ENCODE measurements at regions not wholly inside any gene's neighbourhood (a gene's known extent, or its start where the extent isn't known, plus 50 kb on each side); places are given as distances from the start of the nearest gene placed in this dataset.
"Not testable (repeated sequence)": the region's sequence is repeated elsewhere in the genome, so short reads cannot be mapped to it uniquely, and the experiment has no call there.

DNA sequence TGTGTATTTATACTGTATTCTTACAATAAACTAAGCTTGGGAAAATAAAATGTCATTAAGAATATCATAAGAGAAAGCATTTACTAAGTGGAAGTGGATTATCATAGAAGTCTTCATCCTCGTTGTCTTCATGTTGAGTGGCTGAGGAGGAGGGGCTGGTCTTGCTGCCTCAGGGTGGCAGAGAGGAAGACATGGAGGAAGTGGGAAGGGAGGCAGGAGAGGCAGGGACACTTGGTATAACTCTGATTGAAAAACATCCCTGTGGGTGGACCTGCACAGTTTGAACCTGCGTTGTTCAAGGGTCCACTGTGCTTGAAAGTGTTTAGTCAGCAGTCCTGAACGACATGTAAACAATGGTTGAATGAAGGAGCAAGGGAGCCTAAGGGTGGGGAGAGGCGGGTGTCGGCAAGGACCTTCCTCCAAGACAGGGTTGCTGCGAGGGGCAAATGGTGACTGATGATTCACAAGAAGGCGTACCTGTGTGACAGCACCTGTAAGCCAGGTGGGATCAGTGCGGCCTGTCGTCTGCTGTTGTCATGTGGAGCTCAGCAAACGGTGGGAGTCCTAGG lies 103.8 kb upstream of the KLF13 start:
- Histone ChIP-seq H3K4me3 (no peak overlapping the region), H3K27ac (no peak overlapping the region), H3K27me3 (no peaks in the 10 kb centered on the region), H3K36me3 (no peaks in the 10 kb centered on the region), H3K9me3 (no peaks in the 10 kb centered on the region), H3K4me1 (no peaks in the 10 kb centered on the region)
- no peak for DNase-seq
- intact Hi-C loops (cut with DNase I) = no loop called here
- 52% methylated on average over 8 of the region's 10 CpGs for WGBS (ENCODE audit: insufficient coverage, low coverage, low lambda C conversion rate, missing lambda C conversion rate)
- ATAC-seq = peak; percentile 14 to 40 (median 34)
- TF ChIP-seq POLR2A (IDR thresholded peaks at IDR 0.05) (no peak), CTCF (IDR thresholded peaks at IDR 0.05) (no peak)

GRCh38 chr15:31223478-31224350 lies 102.9 kb upstream of the KLF13 start:
- H3K9me3 ChIP-seq = no peaks in the 10 kb centered on the region
- no peaks in the 10 kb centered on the region for H3K4me1 ChIP-seq
- no peaks in the 10 kb centered on the region for H3K27me3 ChIP-seq
- H3K4me3 ChIP-seq = no peak overlapping the region
- ATAC-seq (peak in 3 of 4 donors; percentile 25 to 28 (median 28)), DNase-seq (no peak)
- intact Hi-C loops (cut with DNase I) = no loop called here
- no peaks in the 10 kb centered on the region for H3K36me3 ChIP-seq
- TF ChIP-seq POLR2A (IDR thresholded peaks at IDR 0.05) (no peak), CTCF (IDR thresholded peaks at IDR 0.05) (no peak)
- WGBS (ENCODE audit: insufficient coverage, low coverage, low lambda C conversion rate, missing lambda C conversion rate) = 68% methylated on average over 15 of the region's 42 CpGs
- H3K27ac ChIP-seq = no peak overlapping the region

GRCh38 chr15:31224661-31225060 lies 102.0 kb upstream of the KLF13 start:
- intact Hi-C loops (cut with DNase I); H3K4me1 ChIP-seq: not testable (repeated sequence)

GRCh38 chr15:31225356-31225955 lies 101.2 kb upstream of the KLF13 start:
- Histone ChIP-seq H3K27ac (no peak overlapping the region), H3K27me3 (no peaks in the 10 kb centered on the region), H3K9me3 (no peaks in the 10 kb centered on the region), H3K4me1 (no peaks in the 10 kb centered on the region), H3K4me3 (no peak overlapping the region), H3K36me3 (no peaks in the 10 kb centered on the region)
- intact Hi-C loops (cut with DNase I) = no loop called here
- ATAC-seq = no peak
- no peak for TF ChIP-seq POLR2A (IDR thresholded peaks at IDR 0.05)
- no peak for TF ChIP-seq CTCF (IDR thresholded peaks at IDR 0.05)
- WGBS (ENCODE audit: insufficient coverage, low coverage, low lambda C conversion rate, missing lambda C conversion rate) = 53% methylated on average over 3 of the region's 18 CpGs
- no peak for DNase-seq

More at GRCh38 chr15:31224661-31225060, 102.0 kb upstream of the KLF13 start:
- H3K9me3 ChIP-seq, DNase-seq, H3K27ac ChIP-seq, H3K27me3 ChIP-seq, H3K4me3 ChIP-seq, H3K36me3 ChIP-seq, ATAC-seq: not testable (repeated sequence)
- 62% methylated on average over 4 of the region's 4 CpGs for WGBS (ENCODE audit: insufficient coverage, low coverage, low lambda C conversion rate, missing lambda C conversion rate)

- Histone ChIP-seq H3K9me3 (no peaks in the 10 kb centered on the region), H3K27me3 (no peaks in the 10 kb centered on the region), H3K4me1 (no peaks in the 10 kb centered on the region), H3K4me3 (no peak overlapping the region), H3K36me3 (no peaks in the 10 kb centered on the region), H3K27ac (no peak overlapping the region)
- ATAC-seq (no peak), DNase-seq (no peak)
- 99% methylated on average over 7 of the region's 9 CpGs for WGBS (ENCODE audit: insufficient coverage, low coverage, low lambda C conversion rate, missing lambda C conversion rate)
- intact Hi-C loops (cut with DNase I) = no loop called here
- TF ChIP-seq POLR2A (IDR thresholded peaks at IDR 0.05) = no peak
- TF ChIP-seq CTCF (IDR thresholded peaks at IDR 0.05) = no peak
Measured at GRCh38 chr15:31226021-31226420, 100.6 kb upstream of the KLF13 start.

Data from right lobe of liver (tissue), 6 donors.